Retinal pigment epithelial cell (primary cell): ENCODE measurements at regions not wholly inside any gene's neighbourhood (a gene's known extent, or its start where the extent isn't known, plus 50 kb on each side); places are given as distances from the start of the nearest gene placed in this dataset.

Source experiments
- DNase-seq: peaks from one replicate; pipeline ENCODE4 v3.0.0-alpha.2; 2010; ENCODE audit warnings: low read depth
- H3K4me3 ChIP-seq: 2 replicates; pipeline ENCODE4 v1.5.1; 2011; ENCODE audit warnings: mild to moderate bottlenecking, low read length, control low read depth, moderate library complexity
- TF ChIP-seq, protein P1 (sequence below): conservative IDR thresholded peaks from 2 replicates; pipeline ENCODE4 v1.5.1; 2011; ENCODE audit warnings: low read depth, low read length, control low read depth, inconsistent platforms

DNA sequence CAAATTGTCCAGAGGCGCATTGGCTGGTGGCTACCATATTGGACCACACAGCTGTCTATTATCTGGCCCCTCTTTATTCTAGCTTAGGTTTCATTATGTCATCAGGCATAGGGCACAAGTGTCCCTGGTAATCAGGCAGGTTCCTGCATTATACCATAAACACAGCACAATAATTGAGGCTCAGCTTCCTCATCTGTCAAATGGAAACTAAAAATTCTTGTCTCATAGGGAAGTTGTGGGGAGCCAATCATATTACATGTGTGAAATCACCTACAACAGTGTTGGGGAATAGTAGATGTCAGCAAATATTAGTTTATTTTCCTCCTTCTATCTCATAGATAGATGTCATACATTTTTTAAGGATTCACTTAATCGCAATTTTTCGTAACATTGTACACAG lies 231.0 kb upstream of the SORL1-AS1 start:
- no peak overlapping the region for H3K4me3 ChIP-seq
- no peak for DNase-seq
- TF ChIP-seq, protein P1, sequence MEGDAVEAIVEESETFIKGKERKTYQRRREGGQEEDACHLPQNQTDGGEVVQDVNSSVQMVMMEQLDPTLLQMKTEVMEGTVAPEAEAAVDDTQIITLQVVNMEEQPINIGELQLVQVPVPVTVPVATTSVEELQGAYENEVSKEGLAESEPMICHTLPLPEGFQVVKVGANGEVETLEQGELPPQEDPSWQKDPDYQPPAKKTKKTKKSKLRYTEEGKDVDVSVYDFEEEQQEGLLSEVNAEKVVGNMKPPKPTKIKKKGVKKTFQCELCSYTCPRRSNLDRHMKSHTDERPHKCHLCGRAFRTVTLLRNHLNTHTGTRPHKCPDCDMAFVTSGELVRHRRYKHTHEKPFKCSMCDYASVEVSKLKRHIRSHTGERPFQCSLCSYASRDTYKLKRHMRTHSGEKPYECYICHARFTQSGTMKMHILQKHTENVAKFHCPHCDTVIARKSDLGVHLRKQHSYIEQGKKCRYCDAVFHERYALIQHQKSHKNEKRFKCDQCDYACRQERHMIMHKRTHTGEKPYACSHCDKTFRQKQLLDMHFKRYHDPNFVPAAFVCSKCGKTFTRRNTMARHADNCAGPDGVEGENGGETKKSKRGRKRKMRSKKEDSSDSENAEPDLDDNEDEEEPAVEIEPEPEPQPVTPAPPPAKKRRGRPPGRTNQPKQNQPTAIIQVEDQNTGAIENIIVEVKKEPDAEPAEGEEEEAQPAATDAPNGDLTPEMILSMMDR, result no peak
